Upper lobe of left lung (tissue), 6 donors: ENCODE measurements at regions not wholly inside any gene's neighbourhood (a gene's known extent, or its start where the extent isn't known, plus 50 kb on each side); places are given as distances from the start of the nearest gene placed in this dataset.

Experiments used
- ATAC-seq, 2 donors: fragments of 200-7000 bp; cut with Tn5 transposase; one replicate each; pipeline ENCODE4 v1.9.1; 2022; ENCODE audit warnings: mild to moderate bottlenecking in 2 of 2, moderate library complexity in 2 of 2; ENCODE audit not compliant: low FRiP score in 2 of 2
- DNase-seq, 2 donors: peaks; one replicate each; pipeline ENCODE4 v3.0.0-alpha.2; 2019 to 2020
- H3K27ac ChIP-seq, 4 donors: fragments of 200-600 bp; sonication (generic); one replicate each; pipeline ENCODE4 v1.5.1; 2016 to 2019
- H3K27me3 ChIP-seq, 4 donors: fragments of 200-600 bp; sonication (generic); one replicate each; pipeline ENCODE4 v1.5.1; 2017 to 2019
- H3K36me3 ChIP-seq, 4 donors: fragments of 200-600 bp; sonication (generic); one replicate each; pipeline ENCODE4 v1.5.1; 2016 to 2019
- H3K4me1 ChIP-seq, 4 donors: fragments of 200-600 bp; sonication (generic); one replicate each; pipeline ENCODE4 v1.5.1; 2018 to 2019
- H3K4me3 ChIP-seq, 4 donors: fragments of 200-600 bp; sonication (generic); one replicate each; pipeline ENCODE4 v1.5.1; 2017 to 2019; ENCODE audit warnings: mild to moderate bottlenecking in 2 of 4, moderate library complexity in 1 of 4
- H3K9me3 ChIP-seq, 4 donors: fragments of 200-600 bp; sonication (generic); one replicate each; pipeline ENCODE4 v1.5.1; 2018 to 2019
- CTCF ChIP-seq, 6 experiments: fragments of 450-650 bp in 4 of 6; fragments of 200-600 bp in 2 of 6; sonication (generic) in 2 of 6; IDR thresholded peaks; one replicate each; pipeline ENCODE4 v1.5.1; 2016 to 2019; ENCODE audit warnings: antibody characterized with exemption in 6 of 6
- EP300 ChIP-seq, 4 donors: sonication (generic); formaldehyde crosslinking; IDR thresholded peaks; one replicate each; pipeline ENCODE4 v1.5.1; 2017; ENCODE audit warnings: antibody characterized with exemption in 4 of 4, control low read depth in 2 of 4
- POLR2A ChIP-seq, 4 donors: fragments of 450-650 bp; IDR thresholded peaks; one replicate each; pipeline ENCODE4 v1.5.1; 2016 to 2017; ENCODE audit warnings: antibody characterized with exemption in 4 of 4, mild to moderate bottlenecking in 2 of 4
- POLR2AphosphoS5 ChIP-seq, 2 donors: sonication (generic); formaldehyde crosslinking; IDR thresholded peaks; one replicate each; pipeline ENCODE4 v1.5.1; 2017; ENCODE audit warnings: antibody characterized with exemption in 2 of 2
- WGBS, 2 donors: methylation state at CpG; one replicate each; pipeline ENCODE4 v1.1.5; 2017 to 2018; 5-methylcytosine and 5-hydroxymethylcytosine counted together
- donor health status: DM: no; HTN: no; CAD: no; lungs with moderate emphysema.
- donor health status: DM: no; HTN: yes; CAD: no; lungs with severe emphysema.

DNA sequence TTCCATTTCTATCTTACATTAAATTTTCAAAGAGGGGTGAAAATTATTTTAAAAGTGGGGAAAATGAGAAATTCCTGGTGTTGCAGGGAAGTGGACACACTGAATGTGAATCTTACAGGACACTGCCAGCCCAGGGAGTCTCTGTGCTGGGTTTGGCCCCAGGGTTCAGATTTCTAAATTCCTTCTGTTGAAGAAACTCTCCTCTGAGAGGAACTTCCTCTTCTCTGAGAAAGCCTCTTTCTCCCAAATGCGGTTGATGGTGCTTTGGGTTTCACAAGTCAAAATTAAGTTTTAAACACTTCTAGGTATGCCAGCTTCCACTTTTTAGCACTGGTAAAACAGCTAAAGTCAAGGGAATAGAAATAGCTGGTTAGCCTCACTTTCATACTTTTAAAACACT is 317.9 kb upstream of the ITGA1 start:
- no peaks in the 10 kb centered on the region for H3K36me3 ChIP-seq
- DNase-seq (no peak), ATAC-seq (no peak)
- H3K4me1 ChIP-seq = peaks cover 0 to 12% (median 3%) of the 10 kb centered on the region in 4 donors
- peak overlapping the region in 1 of 4 donors; percentile 35 for H3K27ac ChIP-seq
- no peaks in the 10 kb centered on the region for H3K27me3 ChIP-seq
- TF ChIP-seq EP300 (IDR thresholded peaks at IDR 0.05) (no peak), POLR2AphosphoS5 (IDR thresholded peaks at IDR 0.05) (no peak), CTCF (IDR thresholded peaks at IDR 0.05) (no peak), POLR2A (IDR thresholded peaks at IDR 0.05) (no peak)
- H3K9me3 ChIP-seq = no peaks in the 10 kb centered on the region
- WGBS, 2 donors = 19 to 47% methylated on average over 1 of the region's 1 CpG
- peak overlapping the region in 1 of 4 donors; percentile 9 for H3K4me3 ChIP-seq

- ATAC-seq = no peak
- no peak overlapping the region for H3K4me3 ChIP-seq
- WGBS, 2 donors = 94 to 95% methylated on average over 1 of the region's 1 CpG
- no peak for TF ChIP-seq CTCF (IDR thresholded peaks at IDR 0.05)
- TF ChIP-seq EP300 (IDR thresholded peaks at IDR 0.05) = no peak
- TF ChIP-seq POLR2A (IDR thresholded peaks at IDR 0.05) = no peak
- TF ChIP-seq POLR2AphosphoS5 (IDR thresholded peaks at IDR 0.05) = no peak
- no peaks in the 10 kb centered on the region for H3K36me3 ChIP-seq
- no peaks in the 10 kb centered on the region for H3K4me1 ChIP-seq
- no peak for DNase-seq
- no peaks in the 10 kb centered on the region for H3K27me3 ChIP-seq
- H3K9me3 ChIP-seq = peaks cover 0 to 5% (median 0%) of the 10 kb centered on the region in 4 donors
- H3K27ac ChIP-seq = no peak overlapping the region
Observed at GRCh38 chr5:52476346-52476745, 311.4 kb upstream of the ITGA1 start.

DNA sequence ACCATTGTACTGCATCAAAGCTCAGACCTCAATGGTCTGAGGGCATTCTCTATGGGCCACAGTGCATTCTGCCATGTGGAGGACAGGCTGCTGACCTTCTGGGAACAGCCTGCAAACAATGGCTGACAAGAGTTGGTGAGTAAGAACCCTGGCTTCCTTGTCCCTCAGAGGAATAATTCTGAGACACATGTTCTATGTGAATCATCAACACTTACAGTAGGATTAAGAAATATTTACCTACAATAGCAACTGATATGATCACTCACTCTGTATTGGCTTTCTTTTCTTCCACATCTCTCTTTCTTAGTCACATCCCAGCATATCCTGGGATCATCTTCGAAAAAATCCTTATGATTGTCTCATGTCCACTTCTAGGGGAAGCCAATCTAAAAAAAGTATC is 306.5 kb upstream of the ITGA1 start:
- ATAC-seq (no peak), DNase-seq (no peak)
- TF ChIP-seq POLR2AphosphoS5 (IDR thresholded peaks at IDR 0.05) = no peak
- no peak for TF ChIP-seq POLR2A (IDR thresholded peaks at IDR 0.05)
- TF ChIP-seq EP300 (IDR thresholded peaks at IDR 0.05) = no peak
- no peak for TF ChIP-seq CTCF (IDR thresholded peaks at IDR 0.05)
- H3K27me3 ChIP-seq = no peaks in the 10 kb centered on the region
- H3K9me3 ChIP-seq = peaks cover 0 to 5% (median 0%) of the 10 kb centered on the region in 4 donors
- H3K36me3 ChIP-seq = no peaks in the 10 kb centered on the region
- no peak overlapping the region for H3K27ac ChIP-seq
- no peak overlapping the region for H3K4me3 ChIP-seq
- WGBS, 2 donors = 87 to 88% methylated on average over 1 of the region's 1 CpG
- H3K4me1 ChIP-seq = no peaks in the 10 kb centered on the region

GRCh38 chr5:52481851-52482250 is 305.9 kb upstream of the ITGA1 start:
- no peak overlapping the region for H3K27ac ChIP-seq
- WGBS, 2 donors = 57 to 67% methylated on average over 2 of the region's 2 CpGs

More at GRCh38 chr5:52481851-52482250, 305.9 kb upstream of the ITGA1 start:
- TF ChIP-seq CTCF (IDR thresholded peaks at IDR 0.05) (no peak), POLR2A (IDR thresholded peaks at IDR 0.05) (no peak), EP300 (IDR thresholded peaks at IDR 0.05) (no peak), POLR2AphosphoS5 (IDR thresholded peaks at IDR 0.05) (no peak)
- DNase-seq = no peak
- ATAC-seq = no peak
- Histone ChIP-seq H3K9me3 (peaks cover 0 to 5% (median 0%) of the 10 kb centered on the region in 4 donors), H3K27me3 (no peaks in the 10 kb centered on the region), H3K36me3 (no peaks in the 10 kb centered on the region), H3K4me1 (no peaks in the 10 kb centered on the region), H3K4me3 (no peak overlapping the region)
